NT2/D1 (cell line): ENCODE measurements at regions not wholly inside any gene's neighbourhood (a gene's known extent, or its start where the extent isn't known, plus 50 kb on each side); places are given as distances from the start of the nearest gene placed in this dataset.
A peak's percentile ranks its signal among the peaks of the same experiment; 100 is the strongest.

ENCODE experiments used
- DNase-seq: peaks from one replicate; pipeline ENCODE4 v3.0.0-alpha.2; 2011; ENCODE audit warnings: low read depth, low spot score
- H3K27me3 ChIP-seq: 2 replicates; pipeline ENCODE4 v1.6.0; 2011; ENCODE audit warnings: mild to moderate bottlenecking; ENCODE audit not compliant: insufficient read length, insufficient read depth
- H3K36me3 ChIP-seq: 2 replicates; pipeline ENCODE4 v1.6.1; 2011; ENCODE audit warnings: mild to moderate bottlenecking, low read length, mixed read lengths; ENCODE audit not compliant: insufficient read depth, insufficient read length
- H3K4me1 ChIP-seq: 2 replicates; pipeline ENCODE4 v1.5.1; 2011; ENCODE audit not compliant: insufficient read depth, insufficient read length
- H3K4me3 ChIP-seq: 2 replicates; pipeline ENCODE4 v1.5.1; 2011; ENCODE audit warnings: low read depth; ENCODE audit not compliant: insufficient read length
- H3K9ac ChIP-seq: 2 replicates; pipeline ENCODE4 v1.6.0; 2011; ENCODE audit warnings: low read depth; ENCODE audit not compliant: insufficient read length
- H3K9me3 ChIP-seq: 2 replicates; pipeline ENCODE4 v1.5.1; 2011; ENCODE audit warnings: mild to moderate bottlenecking, low read length; ENCODE audit not compliant: insufficient read depth
- SUZ12 ChIP-seq: IDR thresholded peaks from 2 replicates; pipeline ENCODE4 v1.6.1; 2011; ENCODE audit not compliant: insufficient read length, insufficient read depth; ENCODE audit errors: extremely low read depth
- YY1 ChIP-seq: IDR thresholded peaks from 2 replicates; pipeline ENCODE4 v1.6.1; 2011; ENCODE audit not compliant: insufficient read length, insufficient read depth
- ZNF274 ChIP-seq: IDR thresholded peaks from 2 replicates; pipeline ENCODE4 v1.6.1; 2011; ENCODE audit warnings: mild to moderate bottlenecking, low read depth, low read length

GRCh38 chr7:55274156-55274555 is 91.0 kb upstream of the LANCL2 start:
- H3K27me3 ChIP-seq, result no peaks in the 10 kb centered on the region
- no peak for DNase-seq

DNA sequence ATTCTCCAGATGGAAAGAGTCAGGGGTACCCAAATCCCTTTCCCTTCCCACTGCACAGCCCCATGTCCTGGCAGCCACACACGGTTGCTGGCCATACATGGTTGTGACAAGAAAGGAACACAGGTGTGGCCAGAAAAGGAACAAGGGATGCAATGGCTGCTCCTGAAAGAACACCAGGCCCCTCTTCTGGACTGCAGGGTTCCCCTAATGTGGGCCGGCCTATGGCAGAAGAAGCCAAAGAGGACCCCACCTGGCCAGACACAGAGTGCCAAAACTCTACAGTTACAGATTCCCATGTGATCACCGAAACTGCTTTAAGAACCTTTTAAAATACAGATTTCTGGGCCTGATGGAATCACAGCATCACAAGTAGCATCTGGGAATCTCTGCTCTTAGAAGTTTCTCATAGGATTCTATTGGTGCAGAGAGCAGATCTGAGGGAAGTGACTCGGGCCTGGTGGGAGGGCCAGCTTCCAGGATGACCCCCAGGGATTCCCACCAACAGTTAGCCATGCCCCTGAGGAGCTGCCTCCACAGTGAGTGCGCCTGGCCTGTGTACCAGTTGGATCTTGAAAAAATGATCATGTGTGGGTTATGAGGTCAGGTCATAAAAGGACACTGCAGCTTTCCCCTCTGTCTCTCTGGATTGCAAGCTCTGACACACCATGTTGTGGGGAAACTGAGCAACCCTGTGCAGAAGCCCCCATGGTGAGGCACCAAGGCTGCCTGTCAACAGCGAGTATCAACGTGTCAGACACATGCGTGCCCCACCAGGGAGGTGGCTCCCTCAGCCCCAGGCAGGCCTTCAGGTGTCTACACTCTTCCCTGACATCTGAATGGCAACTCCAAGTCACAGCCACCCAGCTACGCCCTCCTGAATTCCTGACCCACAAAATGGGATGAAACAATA is 89.6 kb upstream of the LANCL2 start:
- TF ChIP-seq YY1 (no peak), ZNF274 (no peak), SUZ12 (no peak)
- no peaks in the 10 kb centered on the region for H3K36me3 ChIP-seq

More at GRCh38 chr7:55274156-55274555, 91.0 kb upstream of the LANCL2 start:
- no peak overlapping the region for H3K9ac ChIP-seq
- H3K36me3 ChIP-seq, result no peaks in the 10 kb centered on the region
- H3K4me3 ChIP-seq, result no peak overlapping the region
- H3K4me1 ChIP-seq, result peaks cover 2% of the 10 kb centered on the region
- no peak for TF ChIP-seq SUZ12
- no peak for TF ChIP-seq YY1
- TF ChIP-seq ZNF274, result no peak
- H3K9me3 ChIP-seq, result no peaks in the 10 kb centered on the region

GRCh38 chr7:55276572-55277295 is 88.4 kb upstream of the LANCL2 start:
- no peaks in the 10 kb centered on the region for H3K36me3 ChIP-seq
- peaks cover 2% of the 10 kb centered on the region for H3K4me1 ChIP-seq
- no peak for DNase-seq
- TF ChIP-seq ZNF274, result no peak
- no peak for TF ChIP-seq YY1
- TF ChIP-seq SUZ12, result no peak
- no peak overlapping the region for H3K4me3 ChIP-seq
- no peaks in the 10 kb centered on the region for H3K9me3 ChIP-seq
- H3K9ac ChIP-seq, result no peak overlapping the region
- no peaks in the 10 kb centered on the region for H3K27me3 ChIP-seq

More for the DNA sequence above, 89.6 kb upstream of the LANCL2 start:
- H3K27me3 ChIP-seq, result no peaks in the 10 kb centered on the region
- no peak overlapping the region for H3K9ac ChIP-seq
- no peaks in the 10 kb centered on the region for H3K9me3 ChIP-seq
- H3K4me3 ChIP-seq, result no peak overlapping the region
- no peak for DNase-seq
- H3K4me1 ChIP-seq, result peaks cover 2% of the 10 kb centered on the region

- no peaks in the 10 kb centered on the region for H3K4me1 ChIP-seq
- TF ChIP-seq ZNF274 (no peak), YY1 (no peak), SUZ12 (no peak)
- no peaks in the 10 kb centered on the region for H3K9me3 ChIP-seq
- no peak overlapping the region for H3K9ac ChIP-seq
- DNase-seq, result no peak
- H3K27me3 ChIP-seq, result no peaks in the 10 kb centered on the region
- no peaks in the 10 kb centered on the region for H3K36me3 ChIP-seq
- H3K4me3 ChIP-seq, result no peak overlapping the region
These were observed 87.2 kb upstream of the LANCL2 start for GRCh38 chr7:55277916-55278315.

DNA sequence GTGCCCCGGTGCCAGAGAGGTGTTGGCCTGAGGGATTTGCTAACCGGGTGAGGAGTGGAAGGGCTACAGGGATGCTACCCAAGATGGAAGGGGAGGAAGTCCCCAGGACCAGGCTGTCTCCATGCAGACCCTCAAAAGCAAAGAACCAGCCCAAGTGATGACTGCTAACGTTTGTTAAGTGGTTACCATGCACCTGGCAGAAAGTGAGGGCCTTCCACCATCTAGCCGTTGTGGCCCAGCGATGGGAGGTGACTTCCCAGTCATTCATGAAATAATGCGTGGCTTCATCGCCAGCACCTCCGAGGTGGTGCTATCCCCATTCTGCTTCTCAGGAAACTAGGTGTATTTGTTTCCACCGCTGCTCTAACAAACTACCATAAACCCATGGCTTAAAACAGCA is 86.8 kb upstream of the LANCL2 start:
- H3K36me3 ChIP-seq, result no peaks in the 10 kb centered on the region
- TF ChIP-seq SUZ12 (no peak), YY1 (no peak), ZNF274 (no peak)
- H3K27me3 ChIP-seq, result no peaks in the 10 kb centered on the region
- H3K9me3 ChIP-seq, result no peaks in the 10 kb centered on the region
- no peak overlapping the region for H3K9ac ChIP-seq
- DNase-seq, result no peak
- H3K4me3 ChIP-seq, result no peak overlapping the region
- no peaks in the 10 kb centered on the region for H3K4me1 ChIP-seq

DNA sequence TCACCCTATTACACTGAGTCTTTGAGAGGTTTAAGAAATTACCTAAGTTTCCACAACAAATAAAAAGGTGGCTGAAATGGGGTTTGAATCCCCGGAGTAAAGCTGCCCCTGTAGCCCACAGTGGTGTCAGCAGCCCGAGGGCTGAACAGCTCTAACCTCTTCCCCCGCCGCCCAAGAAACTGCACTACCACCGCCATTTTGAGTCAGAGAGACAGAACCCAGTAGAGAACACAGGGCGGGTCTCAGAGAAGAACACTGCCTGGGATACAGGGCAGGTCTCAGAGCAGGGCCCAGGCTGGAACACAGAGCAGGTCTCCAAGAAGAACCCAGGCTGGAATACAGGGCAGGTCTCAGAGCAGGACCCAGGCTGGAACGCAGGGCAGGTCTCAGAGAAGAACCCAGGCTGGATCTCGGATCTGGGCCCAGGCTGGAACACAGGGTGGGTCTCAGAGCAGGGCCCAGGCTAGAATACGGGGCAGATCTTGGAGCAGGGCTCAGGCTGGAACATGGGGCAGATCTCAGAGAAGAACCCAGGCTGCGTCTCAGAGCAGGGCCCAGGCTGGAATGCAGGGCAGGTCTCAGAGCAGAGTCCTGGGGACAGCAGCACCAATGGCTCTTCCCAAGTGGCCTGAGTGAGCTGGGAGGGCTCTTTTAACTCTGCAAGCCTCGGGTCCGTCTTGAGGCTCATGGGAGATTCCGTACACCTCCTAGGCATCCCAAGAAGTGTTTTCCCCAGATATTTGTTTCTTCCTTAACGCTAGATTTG is 85.9 kb upstream of the LANCL2 start:
- Histone ChIP-seq H3K9me3 (no peaks in the 10 kb centered on the region), H3K27me3 (no peaks in the 10 kb centered on the region), H3K9ac (peak overlapping the region; percentile 32), H3K4me1 (no peaks in the 10 kb centered on the region), H3K4me3 (no peak overlapping the region), H3K36me3 (no peaks in the 10 kb centered on the region)
- no peak for DNase-seq
- no peak for TF ChIP-seq YY1
- TF ChIP-seq SUZ12, result no peak
- no peak for TF ChIP-seq ZNF274

DNA sequence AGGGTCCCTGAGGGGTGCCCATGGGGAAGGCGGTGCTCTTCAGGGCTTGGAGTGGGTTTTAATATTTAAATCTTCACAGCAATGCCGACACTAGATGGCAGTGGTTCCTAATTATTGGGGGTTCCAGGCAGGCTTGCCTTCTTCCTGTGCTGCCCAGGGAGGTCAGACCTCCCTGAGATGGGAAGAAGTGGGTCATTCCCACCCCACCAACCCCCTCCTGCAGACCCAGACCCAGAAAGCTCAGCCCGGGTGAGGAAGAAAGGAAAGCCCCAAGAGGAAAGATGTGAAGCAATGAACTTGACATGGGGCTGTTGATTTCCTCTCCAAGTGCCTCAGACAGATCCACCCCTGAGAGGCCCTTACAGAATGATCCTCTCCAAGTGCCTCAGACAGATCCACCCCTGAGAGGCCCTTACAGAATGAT is 85.1 kb upstream of the LANCL2 start:
- TF ChIP-seq YY1, result no peak
- TF ChIP-seq ZNF274, result no peak
- TF ChIP-seq SUZ12, result no peak
- no peaks in the 10 kb centered on the region for H3K36me3 ChIP-seq
- H3K9me3 ChIP-seq, result no peaks in the 10 kb centered on the region
- H3K9ac ChIP-seq, result no peak overlapping the region
- DNase-seq, result peak; percentile 86
- no peaks in the 10 kb centered on the region for H3K4me1 ChIP-seq
- H3K27me3 ChIP-seq, result no peaks in the 10 kb centered on the region
- H3K4me3 ChIP-seq, result no peak overlapping the region
